Glutamatergic neuron (in vitro differentiated cells): ENCODE measurements at regions not wholly inside any gene's neighbourhood (a gene's known extent, or its start where the extent isn't known, plus 50 kb on each side); places are given as distances from the start of the nearest gene placed in this dataset.

ENCODE experiments used
- DNase-seq: peaks from one replicate; pipeline ENCODE4 v3.0.0; 2022
- H3K27ac Mint-ChIP-seq: one replicate; pipeline ENCODE4 v1.8.0; 2020; ENCODE audit warnings: mild to moderate bottlenecking, mixed read lengths, inconsistent platforms; ENCODE audit not compliant: unreplicated experiment
- H3K27me3 Mint-ChIP-seq: one replicate; pipeline ENCODE4 v1.8.0; 2020; ENCODE audit warnings: mild to moderate bottlenecking, moderate library complexity, mixed read lengths, inconsistent platforms; ENCODE audit not compliant: unreplicated experiment
- H3K36me3 Mint-ChIP-seq: one replicate; pipeline ENCODE4 v1.8.0; 2020; ENCODE audit warnings: mild to moderate bottlenecking, mixed read lengths, inconsistent platforms; ENCODE audit not compliant: unreplicated experiment
- H3K4me1 Mint-ChIP-seq: one replicate; pipeline ENCODE4 v1.8.0; 2020; ENCODE audit warnings: mild to moderate bottlenecking, low read depth, mixed read lengths, inconsistent platforms; ENCODE audit not compliant: unreplicated experiment
- H3K4me3 Mint-ChIP-seq: one replicate; pipeline ENCODE4 v1.8.0; 2020; ENCODE audit warnings: mild to moderate bottlenecking, mixed read lengths, inconsistent platforms; ENCODE audit not compliant: unreplicated experiment
- H3K9me3 Mint-ChIP-seq: one replicate; pipeline ENCODE4 v1.8.0; 2020; ENCODE audit warnings: mild to moderate bottlenecking, moderate library complexity, mixed read lengths, inconsistent platforms; ENCODE audit not compliant: unreplicated experiment
- TF ChIP-seq, protein P1 (sequence below): fragments of 200-600 bp; sonication (generic); IDR thresholded peaks from one replicate; pipeline ENCODE4 v1.5.0; 2021; ENCODE audit not compliant: partially characterized antibody, unreplicated experiment

DNA sequence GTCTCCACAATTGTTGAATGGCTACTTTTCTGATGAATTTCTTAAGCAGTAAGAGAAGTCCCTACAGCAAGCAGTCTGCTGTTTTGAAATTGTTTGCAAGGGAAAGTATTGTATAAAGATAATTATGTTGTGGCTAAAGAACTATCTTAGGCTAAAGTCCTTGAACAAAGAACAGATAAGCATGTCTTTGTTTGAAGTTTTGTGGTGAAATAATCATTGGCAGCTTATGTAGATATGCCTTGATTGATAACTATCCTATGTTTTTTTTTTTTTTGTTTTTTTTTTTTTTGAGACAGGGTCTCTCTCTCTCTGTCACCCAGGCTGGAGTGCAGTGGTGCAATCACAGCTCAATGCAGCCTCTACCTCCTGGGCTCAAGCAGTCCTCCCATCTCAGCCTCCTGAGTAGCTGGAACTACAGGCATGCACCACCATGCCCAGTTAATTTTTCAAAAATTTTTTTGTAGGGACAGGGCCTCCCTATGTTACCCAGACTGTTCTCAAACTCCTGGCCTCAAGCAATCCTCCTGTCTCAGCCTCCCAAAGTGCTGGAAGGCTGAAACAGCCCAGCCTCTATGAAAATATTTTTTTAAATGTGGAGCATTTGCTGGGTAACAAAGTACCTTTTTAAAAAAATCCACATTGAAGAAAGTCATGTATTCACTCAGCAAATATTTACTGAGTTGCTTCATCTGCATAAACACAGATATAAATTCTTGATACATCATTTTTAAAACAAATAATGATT, 80.8 kb downstream of the LLPH start:
- H3K36me3 Mint-ChIP-seq: no peaks in the 10 kb centered on the region
- no peak for DNase-seq
- H3K4me1 Mint-ChIP-seq: no peaks in the 10 kb centered on the region
- H3K4me3 Mint-ChIP-seq: no peak overlapping the region
- no peak overlapping the region for H3K27ac Mint-ChIP-seq
- H3K9me3 Mint-ChIP-seq: no peaks in the 10 kb centered on the region
- H3K27me3 Mint-ChIP-seq: peaks cover under 1% of the 10 kb centered on the region
- TF ChIP-seq, protein P1, sequence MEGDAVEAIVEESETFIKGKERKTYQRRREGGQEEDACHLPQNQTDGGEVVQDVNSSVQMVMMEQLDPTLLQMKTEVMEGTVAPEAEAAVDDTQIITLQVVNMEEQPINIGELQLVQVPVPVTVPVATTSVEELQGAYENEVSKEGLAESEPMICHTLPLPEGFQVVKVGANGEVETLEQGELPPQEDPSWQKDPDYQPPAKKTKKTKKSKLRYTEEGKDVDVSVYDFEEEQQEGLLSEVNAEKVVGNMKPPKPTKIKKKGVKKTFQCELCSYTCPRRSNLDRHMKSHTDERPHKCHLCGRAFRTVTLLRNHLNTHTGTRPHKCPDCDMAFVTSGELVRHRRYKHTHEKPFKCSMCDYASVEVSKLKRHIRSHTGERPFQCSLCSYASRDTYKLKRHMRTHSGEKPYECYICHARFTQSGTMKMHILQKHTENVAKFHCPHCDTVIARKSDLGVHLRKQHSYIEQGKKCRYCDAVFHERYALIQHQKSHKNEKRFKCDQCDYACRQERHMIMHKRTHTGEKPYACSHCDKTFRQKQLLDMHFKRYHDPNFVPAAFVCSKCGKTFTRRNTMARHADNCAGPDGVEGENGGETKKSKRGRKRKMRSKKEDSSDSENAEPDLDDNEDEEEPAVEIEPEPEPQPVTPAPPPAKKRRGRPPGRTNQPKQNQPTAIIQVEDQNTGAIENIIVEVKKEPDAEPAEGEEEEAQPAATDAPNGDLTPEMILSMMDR: no peak

DNA sequence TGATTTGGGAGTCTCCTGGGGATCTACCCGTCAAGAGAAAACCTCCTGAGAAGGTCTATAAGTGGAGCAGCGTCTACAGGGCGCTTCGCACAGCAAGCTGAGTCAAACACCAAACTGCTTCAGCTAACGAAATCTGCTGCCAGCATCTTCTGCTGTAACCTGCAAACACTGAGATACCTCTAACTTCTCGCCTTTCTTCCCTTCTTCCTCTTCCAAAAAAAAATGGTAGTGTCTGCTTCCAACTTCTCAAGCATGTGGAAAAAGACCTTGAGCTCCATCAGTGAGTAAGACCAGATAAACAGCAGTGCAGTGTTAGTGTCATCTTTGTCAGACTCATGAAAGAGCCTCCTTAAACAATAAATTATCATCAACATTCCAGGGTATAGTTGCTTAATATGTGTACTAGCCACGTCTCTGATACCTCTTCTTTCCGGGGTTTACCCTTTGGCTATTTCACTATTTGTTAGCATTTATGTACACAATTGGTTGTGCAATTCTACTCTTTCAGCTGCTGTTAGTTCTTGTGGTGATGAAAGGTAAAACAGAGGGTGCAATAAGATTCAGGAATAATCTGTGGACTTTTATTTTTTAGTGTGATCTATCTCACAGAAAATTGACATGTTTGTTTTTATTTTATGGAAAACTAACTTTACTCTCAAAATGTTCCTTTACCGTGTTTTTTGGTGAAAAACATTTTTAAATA, 81.6 kb downstream of the LLPH start:
- TF ChIP-seq, protein P1: no peak
- Mint-ChIP-seq H3K4me1 (no peaks in the 10 kb centered on the region), H3K27me3 (peaks cover 1% of the 10 kb centered on the region), H3K9me3 (no peaks in the 10 kb centered on the region), H3K27ac (no peak overlapping the region), H3K4me3 (no peak overlapping the region), H3K36me3 (no peaks in the 10 kb centered on the region)
- no peak for DNase-seq

DNA sequence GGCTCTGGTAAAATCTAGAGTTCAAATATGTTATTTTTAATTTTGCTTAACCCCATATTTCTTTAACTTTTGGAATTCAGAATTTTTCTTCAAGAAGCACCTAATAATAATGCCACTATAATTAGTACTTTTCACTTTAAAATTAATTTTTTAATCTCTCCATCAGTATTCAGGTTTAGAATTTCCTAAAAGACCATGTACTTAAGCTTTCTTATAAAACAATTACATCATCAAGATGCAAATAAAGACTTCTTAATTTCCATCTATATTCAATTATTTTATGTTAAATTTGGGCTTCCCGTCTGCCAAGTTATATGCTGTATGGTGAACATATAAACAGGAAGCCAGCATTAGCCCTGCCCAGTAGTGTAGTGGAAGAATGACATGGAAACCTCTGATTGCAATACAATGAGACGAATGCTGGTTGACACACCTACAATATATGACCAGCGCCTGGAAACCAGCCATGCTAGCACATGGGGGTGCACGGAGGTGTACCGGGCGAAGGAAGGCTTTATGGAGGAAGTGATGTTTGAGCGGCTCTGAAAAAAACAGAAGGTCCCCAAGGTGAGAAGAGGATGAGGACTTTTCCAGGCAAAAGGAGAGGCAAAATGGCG, 82.2 kb downstream of the LLPH start:
- no peak for DNase-seq
- no peaks in the 10 kb centered on the region for H3K9me3 Mint-ChIP-seq
- no peaks in the 10 kb centered on the region for H3K36me3 Mint-ChIP-seq
- H3K4me1 Mint-ChIP-seq: no peaks in the 10 kb centered on the region
- H3K27me3 Mint-ChIP-seq: peaks cover 1% of the 10 kb centered on the region
- H3K27ac Mint-ChIP-seq: no peak overlapping the region
- TF ChIP-seq, protein P1: no peak
- H3K4me3 Mint-ChIP-seq: no peak overlapping the region

DNA sequence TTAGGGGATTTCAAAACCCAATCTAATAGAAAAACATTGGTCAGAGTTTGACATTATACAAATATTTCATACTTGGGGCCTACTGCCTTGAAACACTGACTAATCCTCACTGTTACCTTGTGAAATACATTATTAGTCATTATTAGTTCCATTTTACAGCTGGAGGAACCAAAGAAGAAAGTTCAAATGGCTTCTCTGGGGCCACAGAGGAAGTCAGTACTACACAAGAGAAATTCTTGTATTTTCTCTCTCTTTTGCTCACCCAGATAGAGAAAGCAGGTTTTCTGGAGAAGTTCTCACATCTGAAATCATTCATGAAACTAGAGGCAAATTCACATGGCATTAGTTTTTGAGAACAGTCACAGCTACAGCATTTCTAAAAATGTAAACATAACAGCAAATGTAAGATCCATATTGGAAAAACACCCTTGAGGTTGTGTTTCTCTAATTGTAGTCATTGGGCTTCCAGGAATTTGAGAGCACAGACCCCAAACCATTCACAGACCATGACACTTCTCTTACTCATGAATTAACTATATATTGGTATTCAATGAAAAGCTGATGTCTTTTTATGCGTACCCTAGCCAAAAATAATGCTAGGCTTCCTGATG, 83.0 kb downstream of the LLPH start:
- Mint-ChIP-seq H3K36me3 (no peaks in the 10 kb centered on the region), H3K27ac (no peak overlapping the region), H3K27me3 (peaks cover 1% of the 10 kb centered on the region), H3K4me3 (no peak overlapping the region), H3K9me3 (no peaks in the 10 kb centered on the region), H3K4me1 (no peaks in the 10 kb centered on the region)
- DNase-seq: no peak
- TF ChIP-seq, protein P1: no peak
